SK-N-MC (cell line): ENCODE measurements at regions not wholly inside any gene's neighbourhood (a gene's known extent, or its start where the extent isn't known, plus 50 kb on each side); places are given as distances from the start of the nearest gene placed in this dataset.

Experiments used
- EZH2 ChIP-seq: fragments of 200-600 bp; sonication (generic); IDR thresholded peaks from one replicate; pipeline ENCODE4 v1.6.1; 2017; ENCODE audit warnings: antibody characterized with exemption
- FOXP2 ChIP-seq: optimal IDR thresholded peaks from 2 replicates; pipeline ENCODE3; 2011; ENCODE audit warnings: mild to moderate bottlenecking, moderate library complexity; ENCODE audit not compliant: insufficient read depth; ENCODE audit errors: extremely low read length, control extremely low read depth

GRCh38 chr6:122869437-122870024 is 80.5 kb downstream of the SMPDL3A start:
- TF ChIP-seq EZH2, result no peak
- no peak for TF ChIP-seq FOXP2
